Stimulated activated CD8-positive, alpha-beta memory T cell treated with anti-CD3 and anti-CD28 coated beads, Interleukin-4, amount 100 ng/mL, for 48 hours (primary cell): ENCODE measurements at regions not wholly inside any gene's neighbourhood (a gene's known extent, or its start where the extent isn't known, plus 50 kb on each side); places are given as distances from the start of the nearest gene placed in this dataset.

Experiments
- DNase-seq: peaks from one replicate; pipeline ENCODE4 v3.0.0-alpha.2; 2020

DNA sequence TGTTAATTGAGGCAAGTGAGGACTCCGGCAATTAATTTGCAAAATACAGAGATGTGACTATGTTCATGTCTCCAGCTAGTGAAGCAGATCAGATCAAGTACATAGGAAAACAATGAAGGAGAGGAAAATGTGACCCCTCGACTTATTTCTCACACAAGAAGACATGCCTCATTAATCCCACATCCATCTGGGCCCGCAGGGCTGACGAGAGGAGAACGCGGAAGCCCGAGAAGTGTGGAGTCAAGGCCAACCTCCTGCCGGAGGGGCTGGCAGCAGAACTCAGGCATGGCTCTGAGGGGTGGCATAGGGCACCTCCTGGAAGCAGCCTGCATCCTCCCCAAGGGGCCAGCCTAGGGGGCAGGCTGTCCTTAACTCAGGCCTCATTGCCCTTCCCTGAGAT lies 54.4 kb downstream of the ZNF503 start:
- no peak for DNase-seq

DNA sequence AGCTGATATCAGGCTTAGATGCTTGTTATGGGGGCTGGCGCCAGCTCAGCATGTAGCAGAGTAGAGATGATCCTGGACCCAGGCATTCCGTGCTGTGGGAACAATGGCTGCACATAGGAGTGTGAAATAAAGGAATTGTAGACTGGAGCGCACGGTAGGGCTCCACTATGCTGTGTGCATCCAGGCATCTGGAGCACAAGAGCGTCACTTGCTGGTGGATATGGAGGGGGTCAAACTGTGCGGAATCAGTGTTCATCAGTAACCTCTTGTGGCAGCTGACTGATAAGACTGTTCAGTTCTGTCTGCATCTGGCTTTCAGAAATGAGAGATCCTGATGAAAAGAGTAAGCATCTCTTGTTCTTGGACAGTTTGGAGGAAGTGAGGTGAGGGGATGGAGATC lies 55.8 kb downstream of the ZNF503 start:
- DNase-seq: no peak

DNA sequence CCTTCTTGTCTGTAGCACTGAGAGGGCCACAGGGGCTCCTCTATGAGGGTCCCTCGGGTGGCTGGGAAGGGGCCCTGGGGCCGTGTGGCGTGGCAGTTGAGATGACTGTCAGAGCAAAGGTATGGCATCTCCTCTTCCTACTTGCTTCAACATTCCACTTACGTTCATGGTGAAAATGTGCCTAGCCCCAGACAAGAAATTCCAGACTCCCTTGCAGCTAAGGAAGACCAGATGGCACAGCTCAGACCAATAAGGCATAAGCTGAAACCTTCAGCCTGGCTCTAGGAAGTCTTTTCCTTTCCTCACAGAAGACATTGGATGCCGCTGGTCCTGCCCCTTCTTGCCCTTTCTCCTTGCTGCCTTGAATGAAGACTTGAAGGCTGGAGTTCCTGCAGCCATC lies 57.4 kb downstream of the ZNF503 start:
- DNase-seq: no peak

DNA sequence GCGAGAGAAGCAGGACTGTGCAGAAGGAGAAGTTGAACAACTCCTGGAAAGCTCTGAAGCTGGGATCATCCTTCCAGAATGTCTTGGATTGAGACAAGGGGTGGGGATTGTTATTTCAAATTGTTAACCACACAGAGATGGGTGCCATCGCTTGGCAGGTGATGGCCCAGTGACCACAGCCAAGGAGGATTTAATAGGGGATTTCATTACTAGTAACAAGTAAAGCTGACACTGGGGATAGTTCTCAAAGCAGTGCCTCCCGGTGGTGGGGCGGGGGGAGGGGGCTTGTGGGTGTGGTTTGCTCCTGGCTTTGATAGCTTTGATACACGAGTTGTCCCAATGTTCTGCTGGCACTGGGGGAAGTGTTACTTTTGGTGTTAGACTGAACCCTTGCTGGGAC lies 59.2 kb downstream of the ZNF503 start:
- no peak for DNase-seq

DNA sequence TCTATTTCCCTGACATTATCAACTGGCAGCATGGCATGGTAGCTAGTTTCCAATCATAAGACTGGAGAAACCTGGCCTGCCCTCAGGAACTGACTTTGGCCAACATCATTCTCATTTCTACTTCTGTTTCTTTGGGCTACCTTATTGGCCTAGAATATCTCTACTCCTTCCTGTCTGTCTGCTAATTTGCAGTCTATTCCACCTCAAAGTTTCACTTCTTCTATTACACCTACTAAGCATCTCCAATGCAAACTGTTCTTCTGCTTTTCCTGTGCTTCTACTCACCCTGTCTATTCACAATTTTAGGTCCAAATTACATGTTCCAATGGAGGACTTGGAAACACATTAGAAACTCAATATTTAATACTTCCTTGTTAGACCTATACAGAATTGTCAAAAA lies 65.6 kb downstream of the ZNF503 start:
- no peak for DNase-seq

DNA sequence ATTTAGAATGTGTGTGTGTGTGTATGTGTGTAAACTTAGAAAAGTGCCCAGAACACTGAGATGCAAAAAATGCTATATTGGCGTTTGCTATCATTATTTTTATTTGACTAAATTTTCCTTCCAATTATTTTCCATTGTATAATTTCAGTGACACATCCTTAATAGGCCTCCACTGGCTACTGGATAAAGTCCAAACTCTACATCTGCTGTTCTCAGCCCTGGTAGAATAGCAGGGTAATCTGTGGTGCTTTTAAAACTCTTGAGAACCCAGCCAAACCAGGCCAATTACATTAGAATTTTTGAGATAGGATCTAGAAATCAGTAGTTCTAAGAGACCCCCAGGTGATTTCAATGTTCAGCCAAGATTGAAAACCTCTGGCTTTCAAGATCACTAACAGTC lies 66.4 kb downstream of the ZNF503 start:
- no peak for DNase-seq

DNA sequence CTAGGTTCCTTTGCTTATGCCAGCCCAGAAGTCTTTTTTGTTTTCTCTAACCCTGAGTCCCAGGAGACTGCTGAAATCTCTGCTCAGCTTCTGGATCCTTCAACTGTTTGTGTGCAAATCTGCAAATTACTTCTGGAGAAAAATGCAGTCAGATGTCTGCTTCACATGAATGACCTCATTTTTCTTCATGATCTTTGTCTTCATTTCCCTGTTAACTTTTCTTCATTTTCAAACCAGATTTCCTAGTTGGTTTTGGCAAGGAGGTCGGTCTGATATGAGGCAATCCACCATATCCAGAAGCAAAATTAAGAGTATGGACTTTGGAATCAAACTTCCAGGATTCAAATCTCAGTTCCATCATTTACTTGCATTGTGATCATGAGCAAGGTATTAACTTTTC lies 66.8 kb downstream of the ZNF503 start:
- no peak for DNase-seq

DNA sequence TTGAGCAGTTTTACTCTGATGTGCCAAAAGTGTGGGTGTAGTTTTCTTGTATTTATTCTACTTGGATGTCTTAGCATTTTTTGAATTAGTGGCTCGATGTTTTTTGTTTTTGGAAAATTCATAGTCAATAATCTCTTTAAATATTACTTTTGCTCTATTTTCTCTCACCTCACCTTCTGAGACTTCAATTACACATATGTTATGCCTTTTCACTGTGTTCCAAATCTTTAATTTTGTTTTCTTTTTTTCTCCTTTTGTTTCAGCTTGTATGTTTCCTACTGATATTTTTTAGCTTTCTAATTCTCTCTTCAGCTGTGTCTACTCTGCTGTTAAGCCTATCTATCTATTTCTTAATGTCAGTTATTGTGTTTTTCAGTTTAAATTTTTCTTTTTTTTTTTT lies 69.5 kb downstream of the ZNF503 start:
- DNase-seq: no peak

DNA sequence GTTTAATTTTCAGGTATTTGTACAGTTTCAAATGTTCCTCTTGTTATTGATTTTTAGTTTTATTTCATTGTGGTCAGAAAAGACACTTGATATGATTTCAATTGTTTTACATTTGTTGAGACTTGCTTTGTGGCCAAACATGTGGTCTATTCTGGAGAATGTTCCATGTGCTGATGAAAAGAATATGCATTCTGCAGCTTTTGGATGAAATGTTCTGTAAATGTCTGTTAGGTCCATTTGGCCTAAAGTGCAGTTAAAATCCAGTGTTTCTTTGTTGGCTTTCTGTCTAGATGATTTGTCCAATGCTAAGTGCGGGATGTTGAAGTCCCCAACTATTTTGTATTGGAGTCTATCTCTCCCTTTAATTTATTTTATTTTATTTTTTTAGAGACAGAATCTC lies 70.5 kb downstream of the ZNF503 start:
- DNase-seq: no peak

DNA sequence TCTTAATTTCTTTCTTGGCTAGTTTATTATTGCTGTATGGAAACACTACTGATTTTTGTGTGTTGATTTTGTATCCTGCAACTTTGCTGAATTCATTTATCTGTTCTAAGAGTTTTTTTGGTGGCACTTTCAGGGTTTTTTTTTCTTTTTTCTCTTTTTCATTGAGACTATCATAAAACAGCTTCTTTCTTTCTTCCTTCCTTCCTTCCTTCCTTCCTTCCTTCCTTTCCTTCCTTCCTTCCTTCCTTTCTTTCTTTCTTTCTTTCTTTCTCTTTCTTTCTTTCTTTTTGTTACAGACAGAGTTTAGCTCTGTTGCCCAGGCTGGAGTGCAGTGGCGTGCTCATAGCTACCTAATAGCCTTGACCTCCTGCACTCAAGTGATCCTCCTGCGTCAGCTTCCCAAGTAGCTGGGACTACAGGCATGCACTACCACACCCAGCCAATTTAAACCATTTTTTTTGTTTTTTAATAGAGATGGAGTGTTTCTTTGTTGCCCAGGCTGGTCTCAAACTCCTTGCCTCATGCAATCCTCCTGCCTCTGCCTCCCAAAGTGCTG lies 72.3 kb downstream of the ZNF503 start:
- DNase-seq: no peak

DNA sequence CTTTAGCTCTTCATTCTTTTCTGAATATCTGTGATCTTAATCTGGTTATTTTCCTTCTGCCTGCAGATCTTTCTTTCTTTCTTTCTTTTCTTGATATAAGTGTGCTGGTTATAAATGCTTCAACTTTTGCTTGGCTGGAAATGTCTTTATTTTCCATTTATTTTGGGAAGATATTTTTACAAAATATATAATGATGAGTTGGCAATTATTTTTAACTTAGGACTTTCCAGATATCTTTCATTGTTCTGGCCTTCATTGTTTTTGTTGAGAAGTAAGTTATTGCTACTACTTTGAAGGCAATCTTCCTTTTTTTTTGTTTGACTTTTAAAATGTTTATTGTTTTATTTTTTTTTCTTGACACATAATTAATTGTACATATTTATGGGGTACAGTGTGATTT lies 75.3 kb downstream of the ZNF503 start:
- no peak for DNase-seq

DNA sequence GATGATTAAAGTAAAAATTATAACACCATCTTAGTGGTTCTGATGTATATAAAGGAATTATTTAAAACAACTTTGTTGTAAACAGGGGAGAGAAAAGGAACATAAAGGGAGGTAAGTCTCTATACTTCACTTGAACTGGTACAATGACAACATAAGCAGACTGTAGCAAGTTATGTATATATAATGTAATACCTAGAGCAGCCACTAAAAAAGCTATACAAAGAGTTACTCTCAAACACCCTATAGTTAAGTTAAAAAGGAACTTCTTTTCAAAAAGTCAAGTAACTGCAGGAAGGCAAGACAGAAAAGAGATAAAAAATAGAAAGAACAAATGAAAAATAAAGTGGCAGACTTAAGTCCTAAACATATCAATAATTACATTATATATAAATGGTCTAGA lies 82.3 kb downstream of the ZNF503 start:
- no peak for DNase-seq

DNA sequence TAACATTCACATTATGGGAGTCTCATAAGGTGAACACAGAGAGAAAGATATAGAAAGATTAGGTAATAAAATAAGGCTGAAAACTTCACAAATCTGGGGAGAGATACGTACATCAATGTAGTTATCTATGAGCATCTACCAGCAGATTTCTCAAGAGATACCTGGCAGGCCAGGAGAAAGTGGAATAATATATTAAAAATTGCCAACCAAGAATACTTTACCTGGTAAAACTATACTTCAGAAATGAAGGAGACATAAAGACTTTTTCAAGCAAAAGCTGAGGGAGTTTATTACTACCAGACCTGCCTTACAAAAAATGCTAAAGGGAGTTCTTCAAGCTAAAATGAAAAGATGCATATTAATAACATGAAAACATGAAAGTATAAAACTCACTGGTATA lies 78.8 kb upstream of the COMTD1 start:
- DNase-seq: no peak

DNA sequence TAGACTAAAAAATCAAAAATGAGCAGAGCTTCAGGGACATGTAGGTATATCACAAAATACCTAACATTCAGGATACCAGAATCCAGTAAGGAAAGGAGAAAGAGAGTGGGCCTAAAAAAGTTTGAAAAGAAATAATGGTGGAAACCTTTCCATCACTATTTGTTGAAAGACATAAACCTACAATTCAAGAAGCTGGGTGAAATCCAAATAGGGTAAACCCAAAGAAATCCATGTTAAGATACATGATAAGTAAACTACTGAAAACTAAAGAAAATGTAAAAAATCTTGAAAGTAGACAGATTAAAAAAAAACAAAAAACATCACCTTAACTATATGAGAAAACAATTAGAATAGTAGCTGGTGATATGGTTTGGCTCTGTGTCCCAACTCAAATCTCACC lies 76.7 kb upstream of the COMTD1 start:
- no peak for DNase-seq

DNA sequence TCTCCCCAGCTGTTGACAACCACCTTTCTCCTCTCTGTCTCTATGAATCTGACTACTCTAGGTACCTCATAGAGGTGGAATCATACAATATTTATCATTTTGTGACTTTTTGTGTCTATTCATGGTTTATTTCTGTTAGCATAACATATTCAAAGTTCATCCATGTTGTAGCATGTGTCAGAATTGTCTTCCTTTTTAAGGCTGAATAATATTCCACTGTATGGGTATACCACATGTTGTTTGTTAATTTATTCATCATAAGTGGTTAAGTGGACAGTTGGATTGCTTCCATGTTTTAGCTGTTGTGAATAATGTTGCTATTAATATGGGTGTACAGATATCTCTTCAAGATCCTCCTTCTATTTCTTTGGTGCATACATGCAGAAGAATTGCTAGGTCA lies 69.9 kb upstream of the COMTD1 start:
- no peak for DNase-seq

DNA sequence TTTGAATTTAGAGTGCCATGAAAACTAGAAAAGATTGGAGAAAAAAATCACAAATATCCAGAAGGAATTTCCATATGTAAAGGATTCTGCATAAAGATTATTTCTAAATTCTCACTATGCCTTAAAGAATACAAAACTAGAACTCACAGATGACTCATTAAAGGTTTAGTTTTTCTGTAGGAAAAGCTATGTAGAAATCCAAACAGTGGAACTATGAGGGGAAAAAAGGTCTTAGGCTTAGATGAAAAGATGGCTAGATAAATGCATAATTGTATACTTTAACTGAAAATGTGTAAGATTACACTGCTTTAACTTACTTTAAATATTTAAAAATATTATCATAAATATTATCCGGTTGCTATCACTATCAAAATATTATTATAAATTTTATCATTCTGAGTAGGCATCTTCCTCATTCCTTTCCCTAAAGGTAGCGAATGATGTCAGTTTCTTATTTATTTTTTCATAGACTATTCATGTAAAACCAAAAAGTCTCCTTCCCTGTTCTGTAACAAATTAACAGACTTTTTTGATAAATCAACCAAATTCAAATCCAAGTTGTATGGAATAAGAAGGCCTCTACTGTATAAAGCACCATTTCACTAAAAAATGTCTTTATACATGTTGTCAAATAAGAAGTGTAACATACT lies 69.1 kb upstream of the COMTD1 start:
- DNase-seq: no peak

DNA sequence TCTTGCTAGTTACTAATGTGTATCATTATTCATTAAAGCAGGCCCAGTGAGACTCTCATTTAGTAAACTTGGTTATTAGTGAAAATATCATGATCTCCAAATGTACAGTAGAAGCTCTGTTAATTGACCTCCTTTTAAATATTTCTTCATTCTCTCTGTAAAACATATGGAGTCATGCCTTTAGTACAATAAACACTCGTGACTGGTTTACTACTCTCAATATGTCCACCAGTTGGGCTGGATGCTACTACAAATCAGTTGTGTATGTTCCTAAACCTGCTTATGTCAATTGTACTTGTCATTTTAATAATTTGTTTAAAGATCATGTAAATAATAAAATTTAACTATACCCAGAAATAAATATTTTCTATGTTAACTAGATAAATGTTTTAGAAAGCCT lies 68.6 kb upstream of the COMTD1 start:
- DNase-seq: no peak

DNA sequence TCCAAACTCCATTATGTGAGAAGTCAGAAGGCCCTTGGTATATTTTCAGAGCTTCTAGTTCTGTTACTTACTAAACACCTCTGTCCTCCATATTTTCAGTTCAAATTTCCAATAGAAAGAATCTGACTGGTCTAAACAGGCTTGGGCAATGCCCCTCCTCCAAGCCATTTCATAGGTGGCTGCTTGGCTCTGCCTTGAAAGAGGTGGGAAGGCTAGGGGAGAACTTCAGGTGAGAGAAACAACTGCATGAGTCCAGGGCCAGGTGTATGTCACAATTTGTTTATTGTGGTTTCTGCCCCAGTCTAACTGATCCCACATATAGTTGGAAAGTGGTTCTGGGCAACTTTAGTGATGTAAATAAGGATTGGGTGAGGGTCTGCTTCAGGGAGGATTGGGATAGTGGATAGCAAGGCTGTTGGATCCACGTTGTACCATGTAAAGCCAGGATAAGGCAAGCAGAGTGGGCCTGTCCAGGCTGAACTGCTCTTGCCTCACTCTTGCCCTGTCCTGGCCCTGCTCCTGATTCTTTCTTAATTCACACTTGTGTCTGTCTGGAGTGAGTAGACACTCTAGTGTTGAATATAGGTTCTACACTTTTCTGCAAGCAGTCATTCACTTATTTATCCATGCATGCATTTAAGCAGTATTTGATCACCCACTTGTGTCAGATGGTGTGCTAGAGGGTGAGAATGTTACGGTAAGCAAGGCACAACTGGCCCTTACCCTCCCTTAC lies 67.5 kb upstream of the COMTD1 start:
- DNase-seq: no peak

DNA sequence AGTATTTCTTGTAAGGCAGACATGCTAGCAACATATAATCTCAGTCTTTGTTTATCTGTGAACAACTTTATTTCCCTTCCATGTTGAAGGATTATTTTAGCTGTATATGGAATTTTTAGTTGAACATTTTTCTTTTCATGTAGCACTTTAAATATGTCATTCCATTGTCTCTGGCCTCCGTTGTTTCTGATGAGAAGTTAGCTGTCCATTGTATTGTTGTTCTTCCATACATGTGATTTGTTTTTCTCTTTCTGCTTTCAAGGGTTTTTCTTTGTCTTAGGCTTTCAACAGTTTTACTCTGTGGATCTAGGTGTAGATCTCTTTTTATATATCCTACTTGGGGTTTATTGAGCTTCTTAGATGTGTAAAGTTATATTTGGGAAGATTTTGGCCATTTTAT lies 66.3 kb upstream of the COMTD1 start:
- no peak for DNase-seq

DNA sequence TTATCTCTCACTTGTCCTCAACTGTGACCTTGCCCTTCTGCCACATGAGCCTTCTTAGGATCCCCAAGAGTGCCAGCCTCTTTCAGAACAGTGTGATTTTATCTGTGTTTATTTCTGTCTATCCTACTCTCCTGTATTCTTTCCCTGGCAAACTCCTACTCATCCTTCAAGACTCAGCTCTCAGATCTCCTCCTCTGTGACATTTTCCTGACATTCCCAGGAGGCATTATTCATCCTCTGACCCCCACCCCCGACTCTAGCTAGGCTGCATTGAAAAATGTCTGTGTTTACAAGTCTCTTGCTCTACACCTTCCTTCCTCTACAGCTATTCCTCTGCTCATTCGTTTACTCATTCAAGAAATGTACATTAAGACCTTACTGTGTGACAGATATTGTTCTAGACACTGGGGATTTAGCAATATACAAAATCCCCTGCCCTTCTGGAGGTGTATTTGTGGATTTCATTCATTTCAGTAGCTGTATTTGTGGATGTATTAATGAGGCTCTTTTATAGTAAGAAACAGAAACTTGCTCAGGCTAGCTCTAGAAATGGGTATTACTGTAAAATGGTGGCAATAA lies 61.4 kb upstream of the COMTD1 start:
- DNase-seq: no peak

DNA sequence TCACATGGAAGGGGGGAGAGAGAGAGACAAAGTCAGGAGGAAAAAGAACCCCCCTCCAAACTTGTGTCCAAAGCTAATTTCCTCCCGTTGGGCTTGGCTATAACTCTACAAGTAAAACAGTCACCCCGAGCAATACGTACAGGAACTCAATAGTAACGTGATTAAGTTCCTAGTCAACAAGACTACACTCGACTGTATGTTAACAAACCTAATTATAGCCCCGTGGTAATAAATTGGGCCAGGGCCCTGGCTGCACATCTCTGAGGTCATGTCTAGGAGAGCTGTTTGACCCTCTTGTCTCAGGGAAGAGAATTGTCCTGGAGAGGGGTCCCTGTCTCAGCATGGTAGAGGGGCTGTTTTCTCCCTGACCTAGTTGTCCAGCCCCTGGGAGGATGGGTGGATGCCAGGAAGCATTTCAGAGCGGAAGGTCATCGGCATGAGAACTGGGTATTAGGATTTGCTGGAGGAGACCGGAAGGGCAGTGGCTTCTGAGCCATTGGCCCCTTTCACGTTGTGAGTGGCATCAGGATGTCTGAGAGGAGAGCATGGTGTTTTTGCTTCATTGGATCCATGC lies 60.2 kb upstream of the COMTD1 start:
- DNase-seq: no peak

DNA sequence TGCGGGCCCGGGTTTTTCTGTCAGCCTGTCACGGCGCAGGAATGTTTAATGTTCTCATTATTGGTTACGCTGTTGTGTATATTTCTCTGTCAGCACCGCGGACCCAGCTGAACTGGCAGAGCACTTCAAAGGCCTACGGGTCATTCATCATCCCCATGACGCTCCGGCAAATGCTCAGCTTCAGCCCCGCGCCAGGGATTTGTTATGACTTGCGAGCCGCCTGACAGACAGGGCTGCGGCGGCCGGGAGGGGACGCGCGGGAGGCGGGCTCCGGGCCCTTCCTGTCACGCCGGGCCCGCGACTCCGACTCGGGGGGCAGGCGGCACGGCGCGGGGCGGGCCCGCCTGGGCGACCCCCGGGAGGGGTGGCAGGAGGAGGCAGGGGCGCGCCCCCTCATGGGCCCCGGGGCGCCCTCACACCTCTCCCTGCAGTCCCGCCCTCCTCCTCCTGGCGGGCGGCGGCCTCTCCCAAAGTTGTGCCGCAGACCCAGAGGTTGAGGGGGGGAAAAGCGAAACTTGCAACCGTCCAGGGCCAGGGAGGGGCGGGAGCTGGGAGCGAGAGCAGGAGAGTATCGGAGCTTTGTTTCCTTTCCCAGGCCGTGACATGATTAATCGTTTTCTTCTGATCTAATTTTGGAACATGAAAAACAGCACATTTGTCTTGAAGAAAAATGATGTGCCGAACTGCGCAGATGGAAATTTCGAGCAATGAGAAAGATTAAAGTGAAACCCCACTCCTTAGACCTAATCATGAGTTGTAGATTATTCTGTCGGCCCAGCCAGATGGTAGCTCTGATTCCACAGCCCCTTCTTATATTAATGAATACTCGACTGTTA lies 59.3 kb upstream of the COMTD1 start:
- peak; percentile 76 for DNase-seq

DNA sequence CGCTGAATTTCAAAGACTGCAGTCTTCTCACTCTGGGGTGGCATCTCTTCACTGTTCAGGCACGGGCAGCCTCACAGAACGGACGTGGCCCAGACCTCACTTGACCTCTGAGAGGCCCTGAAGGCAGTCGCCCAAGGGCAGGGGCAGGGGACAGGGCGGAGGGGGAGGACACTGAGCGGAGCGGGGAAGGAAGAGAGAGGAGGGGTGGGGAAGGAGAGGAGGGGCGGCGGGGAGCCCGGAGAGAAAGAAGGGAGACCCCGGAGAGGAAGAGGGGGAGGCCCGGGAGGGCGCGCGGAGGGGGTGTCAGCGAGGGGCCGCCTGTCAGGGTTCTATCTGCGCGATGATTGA lies 58.7 kb upstream of the COMTD1 start:
- no peak for DNase-seq
